Fibroblast of lung (primary cell): ENCODE measurements at regions not wholly inside any gene's neighbourhood (a gene's known extent, or its start where the extent isn't known, plus 50 kb on each side); places are given as distances from the start of the nearest gene placed in this dataset.

Source experiments
- DNase-seq, 2 donors: peaks; one replicate each; pipeline versions ENCODE4 v3.0.0 to v3.0.0-alpha.2; 2010; ENCODE audit warnings: low read depth in 2 of 2
- H2AFZ ChIP-seq: 2 replicates; pipeline ENCODE4 v1.5.1; 2012; ENCODE audit warnings: low read length, control low read depth, inconsistent platforms
- H3K27ac ChIP-seq: 2 replicates; pipeline ENCODE4 v1.5.1; 2011; ENCODE audit warnings: low read length, control low read depth; ENCODE audit not compliant: insufficient read depth
- H3K27me3 ChIP-seq: 2 replicates; pipeline ENCODE4 v1.5.1; 2011; ENCODE audit warnings: mild to moderate bottlenecking, low read length; ENCODE audit not compliant: control insufficient read depth, insufficient read depth
- H3K36me3 ChIP-seq: 2 replicates; pipeline ENCODE4 v1.5.1; 2011; ENCODE audit warnings: low read length; ENCODE audit not compliant: control insufficient read depth, insufficient read depth
- H3K4me1 ChIP-seq: 2 replicates; pipeline ENCODE4 v1.5.1; 2011; ENCODE audit warnings: low read length; ENCODE audit not compliant: control insufficient read depth, insufficient read depth; ENCODE audit errors: extremely low read depth
- H3K4me2 ChIP-seq: 2 replicates; pipeline ENCODE4 v1.5.1; 2011; ENCODE audit warnings: low read length, control low read depth; ENCODE audit not compliant: insufficient read depth; ENCODE audit errors: extremely low read depth
- H3K4me3 ChIP-seq, 4 experiments: fragments of 200-600 bp in 1 of 4; sonication (generic) in 1 of 4; replicated peaks in 1 of 4; 2 replicates each; pipeline ENCODE4 v1.5.1; 2011 to 2016; ENCODE audit warnings: low read length in 4 of 4, low read depth in 3 of 4, mild to moderate bottlenecking in 3 of 4, control low read depth in 2 of 4, inconsistent platforms in 1 of 4, mixed read lengths in 1 of 4; ENCODE audit not compliant: insufficient read depth in 1 of 4; ENCODE audit errors: control extremely low read depth in 1 of 4
- H3K79me2 ChIP-seq: 2 replicates; pipeline ENCODE4 v1.5.1; 2012; ENCODE audit warnings: mild to moderate bottlenecking, low read length, inconsistent platforms; ENCODE audit not compliant: control insufficient read depth, insufficient read depth
- H3K9ac ChIP-seq: 2 replicates; pipeline ENCODE4 v1.5.1; 2011; ENCODE audit warnings: mild to moderate bottlenecking, low read length, control low read depth; ENCODE audit not compliant: insufficient read depth
- H3K9me3 ChIP-seq: 2 replicates; pipeline ENCODE4 v1.5.1; 2012; ENCODE audit warnings: low read depth, low read length; ENCODE audit not compliant: control insufficient read depth, insufficient read depth
- H4K20me1 ChIP-seq: 2 replicates; pipeline ENCODE4 v1.5.1; 2011; ENCODE audit warnings: low read length; ENCODE audit not compliant: control insufficient read depth, insufficient read depth; ENCODE audit errors: extremely low read depth
- CTCF ChIP-seq, 2 donors: IDR thresholded peaks in 1 of 2; conservative IDR thresholded peaks in 1 of 2; 1 replicate in 1 of 2; 2 replicates in 1 of 2; pipeline ENCODE4 v1.5.1; 2011 to 2012; ENCODE audit warnings: low read length in 2 of 2, control low read depth in 1 of 2, inconsistent platforms in 1 of 2, low read depth in 1 of 2, mild to moderate bottlenecking in 1 of 2
- EZH2 ChIP-seq: IDR thresholded peaks from 2 replicates; pipeline ENCODE4 v1.5.1; 2012; ENCODE audit warnings: low read length, control low read depth, mild to moderate bottlenecking; ENCODE audit errors: missing control alignments

GRCh38 chr5:6926491-6927038, 213.3 kb downstream of the TENT4A start:
- no peak for DNase-seq
- no peaks in the 10 kb centered on the region for H3K9me3 ChIP-seq
- no peaks in the 10 kb centered on the region for H3K79me2 ChIP-seq
- H3K27me3 ChIP-seq = no peaks in the 10 kb centered on the region
- H3K4me2 ChIP-seq = no peak overlapping the region
- no peak overlapping the region for H3K4me3 ChIP-seq
- H2AFZ ChIP-seq = no peak overlapping the region
- H3K9ac ChIP-seq = no peak overlapping the region
- no peaks in the 10 kb centered on the region for H3K36me3 ChIP-seq
- no peaks in the 10 kb centered on the region for H4K20me1 ChIP-seq
- TF ChIP-seq EZH2 = no peak
- no peak for TF ChIP-seq CTCF (conservative IDR thresholded peaks at IDR 0.05 in 1 of 2, IDR thresholded peaks at IDR 0.05 in 1 of 2; ENCODE audit: low read depth in 1 of 2, low read length in 2 of 2)
- H3K4me1 ChIP-seq = no peaks in the 10 kb centered on the region
- H3K27ac ChIP-seq = no peak overlapping the region

- TF ChIP-seq CTCF (conservative IDR thresholded peaks at IDR 0.05 in 1 of 2, IDR thresholded peaks at IDR 0.05 in 1 of 2; ENCODE audit: low read depth in 1 of 2, low read length in 2 of 2) (no peak), EZH2 (no peak)
- no peaks in the 10 kb centered on the region for H3K9me3 ChIP-seq
- no peaks in the 10 kb centered on the region for H3K36me3 ChIP-seq
- no peaks in the 10 kb centered on the region for H3K79me2 ChIP-seq
- no peak overlapping the region for H3K4me3 ChIP-seq
- no peak overlapping the region for H3K9ac ChIP-seq
- H3K4me2 ChIP-seq = no peak overlapping the region
- H2AFZ ChIP-seq = no peak overlapping the region
- H3K27ac ChIP-seq = no peak overlapping the region
- no peaks in the 10 kb centered on the region for H3K4me1 ChIP-seq
- H4K20me1 ChIP-seq = no peaks in the 10 kb centered on the region
- no peak for DNase-seq
- H3K27me3 ChIP-seq = no peaks in the 10 kb centered on the region
Observed at GRCh38 chr5:6936031-6936430, 222.8 kb downstream of the TENT4A start.

- H4K20me1 ChIP-seq = no peaks in the 10 kb centered on the region
- TF ChIP-seq EZH2 = no peak
- no peak for TF ChIP-seq CTCF (conservative IDR thresholded peaks at IDR 0.05 in 1 of 2, IDR thresholded peaks at IDR 0.05 in 1 of 2; ENCODE audit: low read depth in 1 of 2, low read length in 2 of 2)
- no peaks in the 10 kb centered on the region for H3K79me2 ChIP-seq
- no peak overlapping the region for H3K4me2 ChIP-seq
- H3K4me3 ChIP-seq = no peak overlapping the region
- no peak overlapping the region for H3K9ac ChIP-seq
- H3K27ac ChIP-seq = no peak overlapping the region
- no peaks in the 10 kb centered on the region for H3K27me3 ChIP-seq
- no peaks in the 10 kb centered on the region for H3K36me3 ChIP-seq
- no peak overlapping the region for H2AFZ ChIP-seq
- no peak for DNase-seq
- no peaks in the 10 kb centered on the region for H3K4me1 ChIP-seq
- no peaks in the 10 kb centered on the region for H3K9me3 ChIP-seq
Observed at GRCh38 chr5:6937677-6938076, 224.4 kb downstream of the TENT4A start.
